GDM1 (cell line): ENCODE measurements at regions not wholly inside any gene's neighbourhood (a gene's known extent, or its start where the extent isn't known, plus 50 kb on each side); places are given as distances from the start of the nearest gene placed in this dataset.
"Not testable (repeated sequence)": the region's sequence is repeated elsewhere in the genome, so short reads cannot be mapped to it uniquely, and the experiment has no call there.

Experiments
- DNase-seq: peaks from one replicate; lab custom pipeline; 2025; lab: John Stamatoyannopoulos, UW

- not testable (repeated sequence) for DNase-seq
Measured at GRCh38 chr3:177457204-177457603, 259.9 kb upstream of the TBL1XR1 start.

- DNase-seq, result no peak
Measured at GRCh38 chr3:177459401-177459800, 262.1 kb upstream of the TBL1XR1 start.

- DNase-seq, result no peak
Measured at GRCh38 chr3:177460047-177460446, 262.8 kb upstream of the TBL1XR1 start.

- no peak for DNase-seq
Measured at GRCh38 chr3:177461765-177462164, 264.5 kb upstream of the TBL1XR1 start.

GRCh38 chr3:177463341-177463740, 266.1 kb upstream of the TBL1XR1 start:
- not testable (repeated sequence) for DNase-seq

GRCh38 chr3:177463863-177464262, 266.6 kb upstream of the TBL1XR1 start:
- DNase-seq, result no peak

- no peak for DNase-seq
Measured at GRCh38 chr3:177464392-177465256, 267.3 kb upstream of the TBL1XR1 start.

- DNase-seq, result no peak
Measured at GRCh38 chr3:177465257-177465642, 268.0 kb upstream of the TBL1XR1 start.

- no peak for DNase-seq
Measured at GRCh38 chr3:177466074-177466473, 268.8 kb upstream of the TBL1XR1 start.

GRCh38 chr3:177466622-177467021, 269.3 kb upstream of the TBL1XR1 start:
- not testable (repeated sequence) for DNase-seq

GRCh38 chr3:177467247-177467985, 270.1 kb upstream of the TBL1XR1 start:
- DNase-seq, result no peak

GRCh38 chr3:177468331-177468730, 271.0 kb upstream of the TBL1XR1 start:
- DNase-seq, result no peak

- DNase-seq, result no peak
Measured at GRCh38 chr3:177468816-177469215, 271.5 kb upstream of the TBL1XR1 start.

GRCh38 chr3:177469216-177469615, 271.9 kb upstream of the TBL1XR1 start:
- no peak for DNase-seq

GRCh38 chr3:177470197-177470941, 273.1 kb upstream of the TBL1XR1 start:
- no peak for DNase-seq

- no peak for DNase-seq
Measured at GRCh38 chr3:177471733-177472480, 274.6 kb upstream of the TBL1XR1 start.

- DNase-seq, result no peak
Measured at GRCh38 chr3:177473184-177473583, 275.9 kb upstream of the TBL1XR1 start.

GRCh38 chr3:177473903-177474302, 276.6 kb upstream of the TBL1XR1 start:
- no peak for DNase-seq

GRCh38 chr3:177474652-177475355, 277.5 kb upstream of the TBL1XR1 start:
- no peak for DNase-seq

GRCh38 chr3:177475356-177475665, 278.0 kb upstream of the TBL1XR1 start:
- no peak for DNase-seq

GRCh38 chr3:177476495-177476894, 279.2 kb upstream of the TBL1XR1 start:
- DNase-seq, result no peak
